GM12875 (cell line): ENCODE measurements at regions not wholly inside any gene's neighbourhood (a gene's known extent, or its start where the extent isn't known, plus 50 kb on each side); places are given as distances from the start of the nearest gene placed in this dataset.

Experiments used
- H3K4me3 ChIP-seq: one replicate; pipeline ENCODE4 v1.5.1; 2011; ENCODE audit warnings: low read depth, low read length, control low read depth
- TF ChIP-seq, protein P1 (sequence below): IDR thresholded peaks from 2 replicates; pipeline ENCODE4 v1.5.1; 2011; ENCODE audit warnings: low read depth, mild to moderate bottlenecking, control low read depth, inconsistent platforms, low read length, moderate library complexity, borderline replicate concordance; ENCODE audit not compliant: insufficient read depth

DNA sequence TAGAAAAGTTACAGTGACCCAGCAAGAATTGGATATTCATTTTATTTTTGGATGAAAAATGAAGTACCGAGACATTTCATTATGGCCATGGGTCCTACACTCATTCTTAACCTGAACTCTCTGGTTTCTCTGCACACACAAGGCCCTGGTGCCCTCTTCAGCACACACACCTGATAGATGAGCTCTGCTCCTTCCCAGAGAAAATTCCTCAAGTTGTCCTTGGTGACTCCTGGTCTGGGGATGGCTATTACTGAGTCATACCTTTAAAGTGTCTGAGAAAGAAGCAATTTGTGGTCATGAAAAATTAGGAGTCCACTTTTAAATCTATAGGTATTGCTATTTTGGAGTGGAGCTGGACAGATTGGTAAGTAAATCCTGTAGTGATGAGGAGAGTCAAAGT lies 311.5 kb downstream of the CDH2 start:
- H3K4me3 ChIP-seq: no peak overlapping the region
- TF ChIP-seq, protein P1, sequence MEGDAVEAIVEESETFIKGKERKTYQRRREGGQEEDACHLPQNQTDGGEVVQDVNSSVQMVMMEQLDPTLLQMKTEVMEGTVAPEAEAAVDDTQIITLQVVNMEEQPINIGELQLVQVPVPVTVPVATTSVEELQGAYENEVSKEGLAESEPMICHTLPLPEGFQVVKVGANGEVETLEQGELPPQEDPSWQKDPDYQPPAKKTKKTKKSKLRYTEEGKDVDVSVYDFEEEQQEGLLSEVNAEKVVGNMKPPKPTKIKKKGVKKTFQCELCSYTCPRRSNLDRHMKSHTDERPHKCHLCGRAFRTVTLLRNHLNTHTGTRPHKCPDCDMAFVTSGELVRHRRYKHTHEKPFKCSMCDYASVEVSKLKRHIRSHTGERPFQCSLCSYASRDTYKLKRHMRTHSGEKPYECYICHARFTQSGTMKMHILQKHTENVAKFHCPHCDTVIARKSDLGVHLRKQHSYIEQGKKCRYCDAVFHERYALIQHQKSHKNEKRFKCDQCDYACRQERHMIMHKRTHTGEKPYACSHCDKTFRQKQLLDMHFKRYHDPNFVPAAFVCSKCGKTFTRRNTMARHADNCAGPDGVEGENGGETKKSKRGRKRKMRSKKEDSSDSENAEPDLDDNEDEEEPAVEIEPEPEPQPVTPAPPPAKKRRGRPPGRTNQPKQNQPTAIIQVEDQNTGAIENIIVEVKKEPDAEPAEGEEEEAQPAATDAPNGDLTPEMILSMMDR: no peak

DNA sequence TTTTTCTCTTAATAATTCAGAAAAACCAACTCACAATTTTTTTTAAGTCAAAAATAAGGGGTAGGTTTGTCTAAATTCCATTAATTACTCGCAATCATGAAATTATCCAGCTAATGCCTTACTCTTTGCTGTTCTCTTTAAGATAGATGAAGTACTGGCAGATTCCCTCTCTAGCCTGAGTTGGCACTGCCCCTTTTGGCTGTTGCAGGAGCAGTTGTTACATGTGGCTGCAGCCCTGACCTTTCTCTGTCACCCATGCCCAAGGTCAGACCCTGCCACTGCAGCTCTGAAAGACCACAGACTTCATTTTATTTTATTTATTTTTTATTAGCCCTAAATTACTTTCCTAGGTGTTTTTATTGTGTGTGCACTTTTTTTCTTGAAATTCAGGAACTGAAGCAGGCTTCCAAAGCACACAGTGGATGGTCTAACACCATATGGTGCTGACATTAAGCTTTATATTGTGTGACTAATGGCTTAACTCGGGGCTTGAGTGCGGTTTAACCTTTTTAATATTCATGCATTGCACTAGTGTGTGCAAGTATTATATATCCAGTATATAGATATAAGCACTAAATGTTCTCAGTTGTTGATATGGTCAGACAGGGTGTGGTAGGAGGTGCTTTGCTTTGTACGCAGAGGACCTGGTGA lies 313.0 kb downstream of the CDH2 start:
- TF ChIP-seq, protein P1: no peak
- no peak overlapping the region for H3K4me3 ChIP-seq

DNA sequence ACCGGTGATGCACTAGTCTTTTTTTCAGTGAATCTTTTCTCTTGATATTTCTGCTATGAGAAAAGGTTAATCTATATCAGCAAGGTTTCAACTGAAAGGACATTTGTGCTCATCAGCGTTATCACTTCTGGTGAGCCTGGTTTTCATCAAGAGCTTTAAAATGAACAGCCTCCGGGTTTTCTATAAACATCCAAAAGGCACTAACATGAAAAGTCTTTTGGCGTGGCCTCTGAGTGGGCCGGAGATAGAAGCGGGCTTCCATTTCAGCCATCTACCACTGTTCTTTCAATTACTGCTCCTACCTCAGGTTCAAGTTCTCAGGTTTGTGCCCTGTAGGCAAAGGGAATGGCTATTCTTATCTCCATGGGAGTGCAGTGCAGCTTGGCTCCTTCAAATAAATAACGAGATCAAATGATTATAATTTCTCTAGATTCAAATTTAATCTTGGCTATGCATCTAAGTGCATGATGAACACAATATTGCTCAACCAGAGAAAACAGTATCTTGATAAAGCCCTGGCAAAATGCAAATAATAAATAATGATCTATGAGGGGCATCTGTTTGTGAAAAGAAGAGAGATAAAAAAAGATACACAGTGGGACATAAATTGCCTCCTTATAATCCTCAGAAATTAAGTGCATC lies 314.8 kb downstream of the CDH2 start:
- TF ChIP-seq, protein P1: no peak
- no peak overlapping the region for H3K4me3 ChIP-seq

DNA sequence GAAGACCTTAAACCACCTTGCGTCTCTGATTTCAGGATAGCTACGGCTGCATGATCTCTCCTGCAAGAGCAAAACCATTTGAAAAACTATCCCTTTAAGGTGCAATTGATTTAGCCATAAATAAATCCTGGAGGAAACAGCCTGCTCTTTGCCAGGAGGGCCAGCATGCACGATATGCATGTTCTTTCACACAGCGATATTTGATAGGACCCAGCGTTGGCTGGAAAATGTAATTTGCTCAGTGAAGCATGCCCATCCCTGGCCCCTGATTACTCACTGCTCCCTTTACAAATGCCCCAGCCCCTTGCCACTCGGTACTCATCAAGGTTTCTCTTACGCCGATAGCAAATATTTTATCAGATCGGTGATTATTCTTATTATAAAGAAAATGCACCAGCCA lies 315.4 kb downstream of the CDH2 start:
- TF ChIP-seq, protein P1: no peak
- H3K4me3 ChIP-seq: no peak overlapping the region

DNA sequence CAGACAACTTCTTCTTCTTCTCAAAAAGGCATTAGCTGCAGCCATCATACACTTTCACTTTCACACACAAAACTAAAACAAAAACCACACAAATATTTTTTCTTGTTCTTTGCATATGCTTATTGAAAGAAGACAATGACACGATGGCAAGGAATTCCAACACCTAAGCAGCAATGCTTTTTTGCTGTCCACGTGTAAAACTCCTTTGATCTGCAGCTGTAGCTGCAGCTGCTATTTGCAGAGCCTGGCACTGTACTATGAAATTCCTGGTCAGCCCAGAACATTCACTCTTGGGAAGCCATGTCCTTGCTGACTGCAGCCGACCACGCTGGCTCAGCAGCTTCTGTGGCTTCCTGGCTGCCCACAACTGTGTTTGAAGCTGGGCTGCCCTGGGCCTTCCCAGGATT lies 316.2 kb downstream of the CDH2 start:
- TF ChIP-seq, protein P1: no peak
- H3K4me3 ChIP-seq: no peak overlapping the region

DNA sequence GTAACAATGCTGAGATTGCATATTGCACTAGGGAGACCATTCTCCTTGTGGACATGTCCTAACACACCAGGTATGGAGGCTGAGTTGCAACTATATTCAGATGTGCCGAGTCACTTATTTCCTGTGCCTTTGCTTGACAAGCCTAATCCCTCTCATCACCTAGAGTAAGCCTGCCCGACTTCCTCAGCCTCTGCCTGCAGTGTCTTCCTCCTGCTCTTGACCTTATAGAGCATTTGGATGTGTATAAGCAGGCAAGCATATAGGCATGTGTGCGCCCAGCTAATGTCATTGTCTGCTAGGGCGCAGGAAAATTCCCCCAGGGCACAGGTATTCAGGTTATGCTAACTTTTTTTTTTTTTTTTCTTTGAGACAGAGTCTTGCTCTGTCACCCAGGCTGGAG lies 316.9 kb downstream of the CDH2 start:
- no peak overlapping the region for H3K4me3 ChIP-seq
- TF ChIP-seq, protein P1: no peak

DNA sequence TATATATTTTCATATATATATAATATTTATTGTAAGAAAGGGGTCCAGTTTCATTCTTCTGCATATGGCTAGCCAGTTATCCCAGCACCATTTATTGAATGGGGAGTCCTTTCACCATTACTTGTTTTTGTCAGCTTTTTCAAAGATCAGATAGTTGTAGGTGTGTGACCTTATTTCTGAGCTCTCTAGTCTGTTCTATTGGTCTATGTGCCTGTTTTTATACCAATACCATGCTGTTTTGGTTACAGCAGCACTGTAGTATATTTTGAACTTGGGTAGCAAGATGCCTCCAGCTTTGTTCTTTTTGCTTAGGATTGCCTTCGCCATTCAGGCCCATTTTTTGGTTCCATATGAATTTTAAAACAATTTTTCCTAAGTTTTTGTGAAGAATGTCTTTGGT lies 320.1 kb downstream of the CDH2 start:
- TF ChIP-seq, protein P1: no peak
- H3K4me3 ChIP-seq: no peak overlapping the region
